ENCODE measurements at regions not wholly inside any gene's neighbourhood (a gene's known extent, or its start where the extent isn't known, plus 50 kb on each side); places are given as distances from the start of the nearest gene placed in this dataset.

GRCh38 chr1:70754701-70755100 is 292.9 kb downstream of the PTGER3 start:
- TF ChIP-seq CTCF (IDR thresholded peaks at IDR 0.05), result no peak

GRCh38 chr1:70760154-70760553 is 287.5 kb downstream of the PTGER3 start:
- TF ChIP-seq CTCF (IDR thresholded peaks at IDR 0.05), result no peak

GRCh38 chr1:70762386-70762785 is 285.2 kb downstream of the PTGER3 start:
- TF ChIP-seq CTCF (IDR thresholded peaks at IDR 0.05), result no peak

GRCh38 chr1:70764747-70765146 is 282.9 kb downstream of the PTGER3 start:
- no peak for TF ChIP-seq CTCF (IDR thresholded peaks at IDR 0.05)

GRCh38 chr1:70767377-70767776 is 280.2 kb downstream of the PTGER3 start:
- no peak for TF ChIP-seq CTCF (IDR thresholded peaks at IDR 0.05)

GRCh38 chr1:70768216-70768615 is 279.4 kb downstream of the PTGER3 start:
- no peak for TF ChIP-seq CTCF (IDR thresholded peaks at IDR 0.05)

- TF ChIP-seq CTCF (IDR thresholded peaks at IDR 0.05), result no peak
These were observed 269.4 kb downstream of the PTGER3 start for GRCh38 chr1:70778056-70778762.

- TF ChIP-seq CTCF (IDR thresholded peaks at IDR 0.05), result no peak
These were observed 268.7 kb downstream of the PTGER3 start for GRCh38 chr1:70778934-70779333.

Data from LNCAP (cell line).